ENCODE measurements at regions not wholly inside any gene's neighbourhood (a gene's known extent, or its start where the extent isn't known, plus 50 kb on each side); places are given as distances from the start of the nearest gene placed in this dataset.

- DNase-seq (ENCODE audit: low spot score) (no peak), ATAC-seq (no peak)
- H3K4me3 Mint-ChIP-seq: no peak overlapping the region
- no peaks in the 10 kb centered on the region for H3K36me3 Mint-ChIP-seq
- ChIA-PET CTCF (interaction anchor here (0.7 kb wide), 1 partner anchor 13 kb away, joined by 4 read pairs; no protein-coding TSS in a partner anchor), POLR2A (no interaction called here)
- peaks cover 14% of the 10 kb centered on the region for H3K4me1 Mint-ChIP-seq
- no peak for TF ChIP-seq CBFB (CRISPR knock-in tag; IDR thresholded peaks at IDR 0.05; ENCODE audit: low read depth)
- no peak for TF ChIP-seq IRF1 (CRISPR knock-in tag; IDR thresholded peaks at IDR 0.05)
- H3K27ac Mint-ChIP-seq: no peak overlapping the region
- H3K27me3 Mint-ChIP-seq (ENCODE audit: low read depth): no peaks in the 10 kb centered on the region
- peaks cover 6% of the 10 kb centered on the region for H3K9me3 Mint-ChIP-seq
Measured at GRCh38 chr5:8693341-8693844, 824.4 kb downstream of the MTRR start.

GRCh38 chr5:8694545-8694944, 825.6 kb downstream of the MTRR start:
- Mint-ChIP-seq H3K27ac (no peak overlapping the region), H3K27me3 (ENCODE audit: low read depth) (no peaks in the 10 kb centered on the region), H3K4me3 (no peak overlapping the region), H3K9me3 (peaks cover 4% of the 10 kb centered on the region; the same call in 1 of the 2 replicates), H3K36me3 (no peaks in the 10 kb centered on the region), H3K4me1 (peaks cover 8% of the 10 kb centered on the region)
- ATAC-seq (no peak), DNase-seq (ENCODE audit: low spot score) (no peak)
- CTCF ChIA-PET: interaction anchor here (0.8 kb wide), 1 partner anchor 213 kb away, joined by 3 read pairs; no protein-coding TSS in a partner anchor
- POLR2A ChIA-PET: no interaction called here
- TF ChIP-seq ZMAT4 (CRISPR knock-in tag; IDR thresholded peaks at IDR 0.05) (no peak), AFF4 (CRISPR knock-in tag; IDR thresholded peaks at IDR 0.05; ENCODE audit: borderline replicate concordance) (no peak), E2F4 (CRISPR knock-in tag; IDR thresholded peaks at IDR 0.05; ENCODE audit: borderline replicate concordance, low read depth) (no peak), MYBL2 (CRISPR knock-in tag; IDR thresholded peaks at IDR 0.05) (no peak), TCF7 (CRISPR knock-in tag; IDR thresholded peaks at IDR 0.05; ENCODE audit: low read depth) (no peak), TP53 (CRISPR knock-in tag; IDR thresholded peaks at IDR 0.05) (no peak), CDX4 (CRISPR knock-in tag; IDR thresholded peaks at IDR 0.05; ENCODE audit: borderline replicate concordance) (no peak), NFATC4 (CRISPR knock-in tag; IDR thresholded peaks at IDR 0.05) (no peak)

GRCh38 chr5:8695902-8696845, 827.2 kb downstream of the MTRR start:
- no peaks in the 10 kb centered on the region for H3K4me1 Mint-ChIP-seq
- no peak overlapping the region for H3K27ac Mint-ChIP-seq
- no peaks in the 10 kb centered on the region for H3K27me3 Mint-ChIP-seq (ENCODE audit: low read depth)
- ChIA-PET POLR2A (no interaction called here), CTCF (no interaction called here)
- no peaks in the 10 kb centered on the region for H3K36me3 Mint-ChIP-seq
- peaks cover 4% of the 10 kb centered on the region; the same call in 1 of the 2 replicates for H3K9me3 Mint-ChIP-seq
- TF ChIP-seq MYBL2 (CRISPR knock-in tag; IDR thresholded peaks at IDR 0.05): no peak
- no peak for TF ChIP-seq ATF2 (CRISPR knock-in tag; IDR thresholded peaks at IDR 0.05; ENCODE audit: borderline replicate concordance, low read depth)
- no peak for TF ChIP-seq NR1H2 (CRISPR knock-in tag; IDR thresholded peaks at IDR 0.05)
- ATAC-seq (no peak), DNase-seq (ENCODE audit: low spot score) (no peak)
- H3K4me3 Mint-ChIP-seq: no peak overlapping the region
